ENCODE measurements at regions not wholly inside any gene's neighbourhood (a gene's known extent, or its start where the extent isn't known, plus 50 kb on each side); places are given as distances from the start of the nearest gene placed in this dataset.

- TF ChIP-seq JUN (CRISPR knock-in tag; IDR thresholded peaks at IDR 0.05) (no peak), CTCF (IDR thresholded peaks at IDR 0.05) (no peak), ZNF671 (CRISPR knock-in tag; IDR thresholded peaks at IDR 0.05) (no peak), TEAD4 (CRISPR knock-in tag; IDR thresholded peaks at IDR 0.05) (no peak), ETV6 (CRISPR knock-in tag; IDR thresholded peaks at IDR 0.05) (no peak)
- TF ChIP-seq, protein P1, sequence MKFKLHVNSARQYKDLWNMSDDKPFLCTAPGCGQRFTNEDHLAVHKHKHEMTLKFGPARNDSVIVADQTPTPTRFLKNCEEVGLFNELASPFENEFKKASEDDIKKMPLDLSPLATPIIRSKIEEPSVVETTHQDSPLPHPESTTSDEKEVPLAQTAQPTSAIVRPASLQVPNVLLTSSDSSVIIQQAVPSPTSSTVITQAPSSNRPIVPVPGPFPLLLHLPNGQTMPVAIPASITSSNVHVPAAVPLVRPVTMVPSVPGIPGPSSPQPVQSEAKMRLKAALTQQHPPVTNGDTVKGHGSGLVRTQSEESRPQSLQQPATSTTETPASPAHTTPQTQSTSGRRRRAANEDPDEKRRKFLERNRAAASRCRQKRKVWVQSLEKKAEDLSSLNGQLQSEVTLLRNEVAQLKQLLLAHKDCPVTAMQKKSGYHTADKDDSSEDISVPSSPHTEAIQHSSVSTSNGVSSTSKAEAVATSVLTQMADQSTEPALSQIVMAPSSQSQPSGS (CRISPR knock-in tag; IDR thresholded peaks at IDR 0.05; ENCODE audit: borderline replicate concordance, low read depth), result no peak
Measured at GRCh38 chr13:90680826-90681225, 666.7 kb upstream of the MIR17HG start.
